GM12864 (cell line): ENCODE measurements at regions not wholly inside any gene's neighbourhood (a gene's known extent, or its start where the extent isn't known, plus 50 kb on each side); places are given as distances from the start of the nearest gene placed in this dataset.

ENCODE experiments used
- DNase-seq: peaks from one replicate; pipeline ENCODE4 v3.0.0-alpha.2; 2011; ENCODE audit warnings: low read depth
- H3K4me3 ChIP-seq: 2 replicates; pipeline ENCODE4 v1.5.1; 2011; ENCODE audit warnings: mild to moderate bottlenecking, low read depth, low read length, control low read depth
- TF ChIP-seq, protein P1 (sequence below): IDR thresholded peaks from 2 replicates; pipeline ENCODE4 v1.5.1; 2011; ENCODE audit warnings: low read depth, mild to moderate bottlenecking, moderate library complexity, low read length, control low read depth, inconsistent platforms; ENCODE audit errors: missing control alignments

DNA sequence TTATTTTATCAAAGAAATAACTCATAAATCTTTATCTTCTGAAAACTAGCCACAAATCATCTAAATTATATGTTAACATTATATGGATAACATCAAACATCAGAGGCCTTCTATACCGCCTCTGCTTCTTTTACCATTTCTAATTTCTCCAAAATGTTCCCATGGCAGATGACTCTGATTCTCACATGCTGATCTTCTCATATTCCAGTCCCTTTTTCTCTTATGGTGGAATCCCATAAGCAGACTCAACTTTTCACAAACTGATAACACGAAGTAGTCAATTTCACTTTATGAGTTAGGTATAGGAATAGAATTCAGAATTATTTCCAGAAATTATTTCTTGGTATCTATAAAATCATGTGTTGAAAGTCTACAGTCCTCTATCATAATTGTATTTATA is 212.3 kb downstream of the ENC1 start:
- no peak overlapping the region for H3K4me3 ChIP-seq
- TF ChIP-seq, protein P1, sequence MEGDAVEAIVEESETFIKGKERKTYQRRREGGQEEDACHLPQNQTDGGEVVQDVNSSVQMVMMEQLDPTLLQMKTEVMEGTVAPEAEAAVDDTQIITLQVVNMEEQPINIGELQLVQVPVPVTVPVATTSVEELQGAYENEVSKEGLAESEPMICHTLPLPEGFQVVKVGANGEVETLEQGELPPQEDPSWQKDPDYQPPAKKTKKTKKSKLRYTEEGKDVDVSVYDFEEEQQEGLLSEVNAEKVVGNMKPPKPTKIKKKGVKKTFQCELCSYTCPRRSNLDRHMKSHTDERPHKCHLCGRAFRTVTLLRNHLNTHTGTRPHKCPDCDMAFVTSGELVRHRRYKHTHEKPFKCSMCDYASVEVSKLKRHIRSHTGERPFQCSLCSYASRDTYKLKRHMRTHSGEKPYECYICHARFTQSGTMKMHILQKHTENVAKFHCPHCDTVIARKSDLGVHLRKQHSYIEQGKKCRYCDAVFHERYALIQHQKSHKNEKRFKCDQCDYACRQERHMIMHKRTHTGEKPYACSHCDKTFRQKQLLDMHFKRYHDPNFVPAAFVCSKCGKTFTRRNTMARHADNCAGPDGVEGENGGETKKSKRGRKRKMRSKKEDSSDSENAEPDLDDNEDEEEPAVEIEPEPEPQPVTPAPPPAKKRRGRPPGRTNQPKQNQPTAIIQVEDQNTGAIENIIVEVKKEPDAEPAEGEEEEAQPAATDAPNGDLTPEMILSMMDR, result no peak
- no peak for DNase-seq

DNA sequence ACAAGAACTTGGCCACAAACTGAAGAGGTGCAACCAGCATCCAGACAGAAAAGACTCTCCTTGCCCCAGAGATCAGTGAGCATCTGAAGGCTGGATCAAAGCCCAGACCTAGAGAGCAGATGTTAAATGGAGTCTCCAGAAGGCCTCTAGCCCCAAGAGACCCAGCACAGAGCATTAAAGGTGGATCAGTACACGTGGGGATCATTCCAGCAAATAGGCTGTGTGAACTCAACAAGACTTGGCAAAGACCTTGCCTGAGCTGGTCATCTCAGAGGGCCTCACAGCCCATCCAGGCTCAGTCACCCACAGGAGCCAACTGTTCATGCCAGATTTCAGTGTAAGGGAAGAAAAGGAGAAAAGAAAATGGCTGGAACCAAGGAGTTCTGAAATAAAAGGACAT is 214.0 kb downstream of the ENC1 start:
- TF ChIP-seq, protein P1, result no peak
- no peak overlapping the region for H3K4me3 ChIP-seq
- DNase-seq, result no peak

DNA sequence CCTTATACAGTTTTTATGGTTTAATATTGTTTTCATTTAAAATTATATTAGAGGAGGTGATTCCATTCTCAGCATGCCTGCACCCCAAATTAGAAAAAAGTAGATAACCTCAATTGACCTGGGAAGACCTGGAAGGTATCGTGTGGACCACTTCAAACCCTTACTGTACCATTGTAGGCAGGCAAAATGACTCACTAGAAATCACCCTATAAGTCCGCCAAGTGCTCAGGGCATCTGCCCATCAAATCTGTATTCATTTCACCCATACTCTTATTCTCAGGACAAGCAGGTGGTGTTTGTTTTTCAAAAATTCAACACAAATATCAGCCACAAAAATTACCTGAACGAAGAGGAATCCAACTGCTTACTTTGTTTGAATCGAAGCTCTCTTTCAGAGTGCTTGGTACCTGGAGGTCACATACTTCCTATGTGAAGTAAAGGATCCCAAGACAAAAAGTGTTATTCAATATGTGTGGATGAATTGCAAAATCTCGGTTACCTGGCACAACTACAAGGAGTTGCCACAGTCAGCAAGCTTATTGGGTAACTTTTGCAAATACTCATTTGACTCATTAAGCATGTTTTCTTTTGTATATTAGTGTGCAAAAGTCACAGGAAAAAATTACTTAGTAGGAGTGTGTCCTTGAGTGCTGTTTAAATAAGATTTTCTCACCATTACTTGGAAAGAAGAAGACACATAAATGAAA is 216.2 kb downstream of the ENC1 start:
- no peak overlapping the region for H3K4me3 ChIP-seq
- TF ChIP-seq, protein P1, result no peak
- no peak for DNase-seq

DNA sequence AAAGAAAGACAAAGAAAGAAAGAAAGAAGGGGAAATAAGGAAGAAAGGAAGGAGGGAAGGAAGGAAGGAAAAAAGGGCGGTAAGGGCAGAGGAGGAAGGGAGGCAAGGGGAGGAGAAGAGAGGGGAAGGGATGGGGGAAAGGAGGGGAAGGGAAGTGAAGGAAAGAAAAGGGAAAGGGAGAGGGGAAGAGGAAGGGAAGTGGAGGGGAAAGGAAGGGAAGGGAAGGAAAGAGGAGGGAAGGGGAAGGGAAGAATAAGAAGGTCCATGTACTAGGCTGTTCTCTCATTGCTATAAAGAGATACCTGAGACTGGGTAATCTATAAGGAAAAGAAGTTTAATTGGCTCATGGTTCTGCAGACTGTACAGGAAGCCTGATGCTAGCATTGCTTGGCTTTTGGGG is 217.1 kb downstream of the ENC1 start:
- TF ChIP-seq, protein P1, result no peak
- H3K4me3 ChIP-seq, result no peak overlapping the region
- DNase-seq, result no peak

DNA sequence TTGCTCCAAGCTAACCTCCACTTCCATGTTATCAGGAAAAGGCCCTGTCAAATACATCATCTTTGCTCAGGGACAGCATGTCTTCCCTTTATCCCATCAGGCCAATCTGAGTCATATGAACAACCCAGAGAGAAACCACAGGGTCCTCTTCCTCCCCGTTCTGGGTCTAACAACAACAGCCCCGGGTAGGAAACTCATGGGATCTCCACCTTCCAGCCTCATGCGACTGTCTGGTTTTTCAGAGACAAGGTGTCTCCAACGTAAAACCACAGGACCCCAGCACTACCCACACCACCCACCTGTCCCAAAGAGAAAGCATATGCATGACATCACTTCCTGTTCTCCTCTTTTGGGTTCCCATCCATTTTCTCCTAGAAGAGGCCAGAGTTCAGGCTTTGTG is 217.9 kb downstream of the ENC1 start:
- no peak overlapping the region for H3K4me3 ChIP-seq
- DNase-seq, result no peak
- TF ChIP-seq, protein P1, result no peak

DNA sequence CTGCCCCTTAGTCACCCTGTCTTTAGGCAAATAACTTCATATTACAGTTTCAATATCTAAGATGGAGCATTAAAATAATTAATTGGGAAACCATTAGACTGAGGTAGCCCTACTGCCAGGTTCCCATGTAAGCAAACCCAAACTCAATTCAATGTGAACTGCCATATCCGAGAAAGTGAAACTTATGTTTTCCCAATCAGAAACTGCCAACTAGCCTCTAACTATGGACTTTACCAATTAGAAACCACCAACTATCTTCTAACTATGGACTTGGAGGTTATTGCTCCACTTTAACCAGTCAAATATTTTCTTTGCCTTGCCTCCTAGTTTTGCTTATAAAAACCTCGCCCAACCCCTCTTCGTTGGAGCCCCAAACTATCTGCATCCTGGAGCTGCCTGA is 218.5 kb downstream of the ENC1 start:
- no peak overlapping the region for H3K4me3 ChIP-seq
- TF ChIP-seq, protein P1, result no peak
- no peak for DNase-seq

DNA sequence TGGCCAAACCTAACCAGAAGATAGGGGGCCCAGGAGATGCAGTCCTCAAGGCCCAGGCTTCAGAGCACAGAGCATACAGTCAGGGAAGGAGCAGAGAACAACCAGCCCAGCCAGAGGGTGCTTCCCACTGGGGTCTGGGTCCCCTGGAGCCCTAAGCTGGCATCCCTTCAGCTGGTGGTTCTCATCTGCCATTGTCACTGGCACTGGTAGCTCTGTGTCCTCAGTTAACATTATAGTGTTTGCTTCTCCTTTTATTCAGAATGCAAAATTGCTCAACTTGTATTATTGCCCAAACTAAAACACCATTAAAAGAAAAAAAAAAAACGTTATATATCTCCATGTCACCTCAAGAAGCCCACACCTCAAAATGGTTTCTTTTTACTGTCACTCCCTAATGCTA is 219.2 kb downstream of the ENC1 start:
- no peak for DNase-seq
- no peak overlapping the region for H3K4me3 ChIP-seq
- TF ChIP-seq, protein P1, result no peak
